WERI-Rb-1 (cell line): ENCODE measurements at regions not wholly inside any gene's neighbourhood (a gene's known extent, or its start where the extent isn't known, plus 50 kb on each side); places are given as distances from the start of the nearest gene placed in this dataset.

Experiments used
- DNase-seq: peaks from one replicate; pipeline ENCODE4 v3.0.0-alpha.2; 2020
- H3K27ac ChIP-seq: fragments of 250-450 bp; sonication (Bioruptor Pico); 2 replicates; pipeline ENCODE4 v1.5.1; 2020; ENCODE audit warnings: mild to moderate bottlenecking, moderate library complexity
- H3K27me3 ChIP-seq: fragments of 250-450 bp; sonication (Bioruptor Pico); 2 replicates; pipeline ENCODE4 v1.5.1; 2021; ENCODE audit warnings: mild to moderate bottlenecking, low read depth, moderate library complexity; ENCODE audit not compliant: insufficient read depth, severe bottlenecking
- H3K36me3 ChIP-seq: fragments of 250-450 bp; sonication (Bioruptor Pico); 2 replicates; pipeline ENCODE4 v1.5.1; 2020; ENCODE audit warnings: mild to moderate bottlenecking, moderate library complexity
- H3K4me3 ChIP-seq: 2 replicates; pipeline ENCODE4 v1.5.1; 2011; ENCODE audit warnings: low read depth, mild to moderate bottlenecking, control low read depth, low read length
- H3K9me3 ChIP-seq: fragments of 250-450 bp; sonication (Bioruptor Pico); 2 replicates; pipeline ENCODE4 v1.5.1; 2021; ENCODE audit warnings: mild to moderate bottlenecking, moderate library complexity; ENCODE audit not compliant: severe bottlenecking
- TF ChIP-seq, protein P1 (sequence below): IDR thresholded peaks from 2 replicates; pipeline ENCODE4 v1.5.1; 2011; ENCODE audit warnings: low read depth, mild to moderate bottlenecking, control low read depth, inconsistent platforms, low read length

- H3K4me3 ChIP-seq: no peak overlapping the region
- no peaks in the 10 kb centered on the region for H3K9me3 ChIP-seq
- no peak for DNase-seq
- H3K27me3 ChIP-seq: no peaks in the 10 kb centered on the region
- TF ChIP-seq, protein P1, sequence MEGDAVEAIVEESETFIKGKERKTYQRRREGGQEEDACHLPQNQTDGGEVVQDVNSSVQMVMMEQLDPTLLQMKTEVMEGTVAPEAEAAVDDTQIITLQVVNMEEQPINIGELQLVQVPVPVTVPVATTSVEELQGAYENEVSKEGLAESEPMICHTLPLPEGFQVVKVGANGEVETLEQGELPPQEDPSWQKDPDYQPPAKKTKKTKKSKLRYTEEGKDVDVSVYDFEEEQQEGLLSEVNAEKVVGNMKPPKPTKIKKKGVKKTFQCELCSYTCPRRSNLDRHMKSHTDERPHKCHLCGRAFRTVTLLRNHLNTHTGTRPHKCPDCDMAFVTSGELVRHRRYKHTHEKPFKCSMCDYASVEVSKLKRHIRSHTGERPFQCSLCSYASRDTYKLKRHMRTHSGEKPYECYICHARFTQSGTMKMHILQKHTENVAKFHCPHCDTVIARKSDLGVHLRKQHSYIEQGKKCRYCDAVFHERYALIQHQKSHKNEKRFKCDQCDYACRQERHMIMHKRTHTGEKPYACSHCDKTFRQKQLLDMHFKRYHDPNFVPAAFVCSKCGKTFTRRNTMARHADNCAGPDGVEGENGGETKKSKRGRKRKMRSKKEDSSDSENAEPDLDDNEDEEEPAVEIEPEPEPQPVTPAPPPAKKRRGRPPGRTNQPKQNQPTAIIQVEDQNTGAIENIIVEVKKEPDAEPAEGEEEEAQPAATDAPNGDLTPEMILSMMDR: no peak
- no peak overlapping the region for H3K27ac ChIP-seq
- no peaks in the 10 kb centered on the region for H3K36me3 ChIP-seq
Observed at GRCh38 chr2:239825705-239825979, 199.5 kb downstream of the NDUFA10 start.

GRCh38 chr2:239824866-239825704 is 200.1 kb downstream of the NDUFA10 start:
- no peak for DNase-seq

DNA sequence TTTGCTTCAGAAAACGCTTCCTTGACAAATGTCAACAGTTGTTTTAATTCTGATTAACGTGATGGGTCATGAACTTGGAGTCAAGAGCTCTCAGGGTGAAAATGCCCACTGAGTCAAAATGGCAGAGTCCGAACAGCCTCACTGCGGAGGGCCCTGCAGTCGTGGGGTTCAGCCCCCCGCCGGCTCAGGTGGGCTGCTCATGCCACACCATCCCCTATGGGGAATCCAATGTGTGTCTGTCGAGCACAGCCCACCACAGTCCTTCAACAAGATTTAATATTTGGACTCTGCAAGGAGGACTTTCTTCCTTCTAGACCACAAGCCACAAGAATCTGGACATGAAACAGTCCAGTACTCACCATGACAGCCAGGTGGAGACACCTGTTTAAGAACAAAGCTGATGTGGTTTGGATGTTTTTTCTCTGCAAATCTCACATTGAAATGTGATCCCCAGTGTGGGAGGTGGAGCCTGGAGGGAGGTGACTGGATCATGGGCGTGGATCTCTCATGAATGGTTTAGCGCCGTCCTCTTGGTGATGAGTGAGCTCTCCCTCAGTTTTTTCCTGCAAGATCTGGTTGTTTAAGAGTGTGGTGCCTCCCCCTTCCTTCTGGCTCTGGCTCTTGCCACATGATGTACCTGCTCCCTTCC is 201.0 kb downstream of the NDUFA10 start:
- Histone ChIP-seq H3K27me3 (no peaks in the 10 kb centered on the region), H3K9me3 (no peaks in the 10 kb centered on the region), H3K4me3 (no peak overlapping the region), H3K36me3 (no peaks in the 10 kb centered on the region), H3K27ac (no peak overlapping the region)
- TF ChIP-seq, protein P1: peak; percentile 56
- DNase-seq: peak; percentile 54

More at GRCh38 chr2:239824866-239825704, 200.1 kb downstream of the NDUFA10 start:
- TF ChIP-seq, protein P1: 0 out of 2 replicates have a peak, but pooled peaks have one; percentile 30
- no peaks in the 10 kb centered on the region for H3K27me3 ChIP-seq
- H3K9me3 ChIP-seq: no peaks in the 10 kb centered on the region
- no peak overlapping the region for H3K4me3 ChIP-seq
- H3K36me3 ChIP-seq: no peaks in the 10 kb centered on the region
- H3K27ac ChIP-seq: no peak overlapping the region

DNA sequence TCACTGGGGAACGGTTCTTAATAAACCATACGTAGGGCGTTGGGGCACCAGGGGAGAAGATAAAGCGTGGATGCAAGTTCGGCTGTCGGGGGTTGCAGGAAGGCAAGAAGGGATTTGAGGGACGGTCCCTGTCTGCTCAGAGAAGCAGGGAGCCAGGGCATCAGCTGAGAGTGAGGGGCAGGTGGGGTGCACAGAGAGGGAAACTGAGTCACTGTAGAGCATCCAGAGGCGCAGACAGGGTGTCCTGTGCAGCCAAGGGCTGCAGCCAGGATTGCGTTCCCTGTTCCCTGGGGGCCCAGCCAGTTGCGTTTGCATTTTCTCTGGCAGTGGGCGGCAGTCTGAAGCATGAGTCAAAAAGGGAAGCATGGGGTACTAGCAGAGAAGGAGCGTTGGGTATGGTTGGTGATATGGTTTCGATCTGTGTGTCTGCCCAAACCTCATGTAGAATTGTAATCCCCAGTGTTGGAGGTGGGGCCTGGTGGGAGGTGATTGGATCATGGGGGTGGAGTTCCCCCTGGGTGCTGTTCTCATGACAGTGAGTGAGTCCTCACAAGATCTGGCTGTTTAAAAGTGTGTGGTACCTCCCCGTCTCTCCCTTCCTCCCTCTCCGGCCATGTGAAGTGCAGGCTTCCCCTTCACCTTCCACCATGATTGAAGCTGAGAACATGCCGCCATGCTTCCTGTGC is 202.9 kb downstream of the NDUFA10 start:
- Histone ChIP-seq H3K9me3 (no peaks in the 10 kb centered on the region), H3K27me3 (no peaks in the 10 kb centered on the region), H3K4me3 (no peak overlapping the region), H3K36me3 (no peaks in the 10 kb centered on the region), H3K27ac (no peak overlapping the region)
- no peak for DNase-seq
- TF ChIP-seq, protein P1: no peak

GRCh38 chr2:239821694-239822075 is 203.5 kb downstream of the NDUFA10 start:
- Histone ChIP-seq H3K9me3 (no peaks in the 10 kb centered on the region), H3K27me3 (no peaks in the 10 kb centered on the region), H3K4me3 (no peak overlapping the region), H3K27ac (no peak overlapping the region), H3K36me3 (no peaks in the 10 kb centered on the region)
- TF ChIP-seq, protein P1: no peak
- DNase-seq: no peak
